GM18858 (cell line): ENCODE measurements at regions not wholly inside any gene's neighbourhood (a gene's known extent, or its start where the extent isn't known, plus 50 kb on each side); places are given as distances from the start of the nearest gene placed in this dataset.

Source experiments
- ATAC-seq: cut with Tn5 transposase; IDR thresholded peaks from one replicate; pipeline ENCODE4 v1.9.1; 2021; ENCODE audit not compliant: unreplicated experiment

GRCh38 chr6:14933183-14933544, 312.7 kb upstream of the JARID2 start:
- ATAC-seq: no peak

- no peak for ATAC-seq
These were observed 311.9 kb upstream of the JARID2 start for GRCh38 chr6:14934013-14934412.

GRCh38 chr6:14934844-14935243, 311.0 kb upstream of the JARID2 start:
- ATAC-seq: no peak

GRCh38 chr6:14936861-14937260, 309.0 kb upstream of the JARID2 start:
- ATAC-seq: no peak

GRCh38 chr6:14943116-14943515, 302.8 kb upstream of the JARID2 start:
- no peak for ATAC-seq

GRCh38 chr6:14944593-14944992, 301.3 kb upstream of the JARID2 start:
- ATAC-seq: no peak

GRCh38 chr6:14945461-14946185, 300.2 kb upstream of the JARID2 start:
- ATAC-seq: no peak

GRCh38 chr6:14946753-14947152, 299.1 kb upstream of the JARID2 start:
- no peak for ATAC-seq

- ATAC-seq: no peak
These were observed 297.2 kb upstream of the JARID2 start for GRCh38 chr6:14948586-14949245.

- ATAC-seq: no peak
These were observed 295.5 kb upstream of the JARID2 start for GRCh38 chr6:14950103-14950969.

- no peak for ATAC-seq
These were observed 294.9 kb upstream of the JARID2 start for GRCh38 chr6:14950970-14951276.

- no peak for ATAC-seq
These were observed 294.2 kb upstream of the JARID2 start for GRCh38 chr6:14951704-14952103.

GRCh38 chr6:14953836-14954235, 292.0 kb upstream of the JARID2 start:
- ATAC-seq: no peak

- no peak for ATAC-seq
These were observed 288.4 kb upstream of the JARID2 start for GRCh38 chr6:14957355-14958059.

- no peak for ATAC-seq
These were observed 286.5 kb upstream of the JARID2 start for GRCh38 chr6:14959324-14959885.

- no peak for ATAC-seq
These were observed 281.2 kb upstream of the JARID2 start for GRCh38 chr6:14964556-14965270.

GRCh38 chr6:14965424-14966075, 280.3 kb upstream of the JARID2 start:
- ATAC-seq: no peak

- ATAC-seq: no peak
These were observed 279.6 kb upstream of the JARID2 start for GRCh38 chr6:14966096-14966905.
